GM23338 (cell line): ENCODE measurements at regions not wholly inside any gene's neighbourhood (a gene's known extent, or its start where the extent isn't known, plus 50 kb on each side); places are given as distances from the start of the nearest gene placed in this dataset.

Experiments
- CREB1 ChIP-seq: fragments of 250-450 bp; sonication (Bioruptor Pico); IDR thresholded peaks from 2 replicates; pipeline ENCODE4 v1.5.0; 2020; ENCODE audit warnings: low read depth, mild to moderate bottlenecking, moderate library complexity
- EZH2 ChIP-seq: fragments of 200-600 bp; sonication (generic); IDR thresholded peaks from one replicate; pipeline ENCODE4 v1.8.0; 2017; ENCODE audit warnings: antibody characterized with exemption, mild to moderate bottlenecking, low read depth; ENCODE audit not compliant: unreplicated experiment
- EZH2phosphoT487 ChIP-seq: fragments of 200-600 bp; sonication (generic); IDR thresholded peaks from one replicate; pipeline ENCODE4 v1.8.1; 2018; ENCODE audit warnings: antibody characterized with exemption; ENCODE audit not compliant: unreplicated experiment
- JUNB ChIP-seq: IDR thresholded peaks from one replicate; pipeline ENCODE4 v1.6.1; 2016; ENCODE audit warnings: antibody characterized with exemption; ENCODE audit not compliant: unreplicated experiment
- POLR2AphosphoS5 ChIP-seq: IDR thresholded peaks from 2 replicates; pipeline ENCODE4 v1.6.1; 2016; ENCODE audit warnings: antibody characterized with exemption, low read depth
- STAT1 ChIP-seq: IDR thresholded peaks from one replicate; pipeline ENCODE4 v1.6.1; 2016; ENCODE audit warnings: antibody characterized with exemption; ENCODE audit not compliant: unreplicated experiment
- ZNF331 ChIP-seq: fragments of 250-450 bp; sonication (Bioruptor Pico); IDR thresholded peaks from 2 replicates; pipeline ENCODE4 v1.5.0; 2020; ENCODE audit warnings: low read depth, mild to moderate bottlenecking, moderate library complexity
- TF ChIP-seq, protein P1 (sequence below), 2 experiments: fragments of 200-600 bp in 1 of 2; sonication (generic) in 1 of 2; conservative IDR thresholded peaks; 2 replicates each; pipeline versions ENCODE4 v1.5.1 to v1.6.1; 2016 to 2017; ENCODE audit warnings: antibody characterized with exemption in 2 of 2, low read depth in 2 of 2, mild to moderate bottlenecking in 2 of 2, moderate library complexity in 1 of 2
- TF ChIP-seq, protein P2 (sequence below): IDR thresholded peaks from one replicate; pipeline ENCODE4 v1.6.1; 2018; ENCODE audit warnings: antibody characterized with exemption; ENCODE audit not compliant: unreplicated experiment

DNA sequence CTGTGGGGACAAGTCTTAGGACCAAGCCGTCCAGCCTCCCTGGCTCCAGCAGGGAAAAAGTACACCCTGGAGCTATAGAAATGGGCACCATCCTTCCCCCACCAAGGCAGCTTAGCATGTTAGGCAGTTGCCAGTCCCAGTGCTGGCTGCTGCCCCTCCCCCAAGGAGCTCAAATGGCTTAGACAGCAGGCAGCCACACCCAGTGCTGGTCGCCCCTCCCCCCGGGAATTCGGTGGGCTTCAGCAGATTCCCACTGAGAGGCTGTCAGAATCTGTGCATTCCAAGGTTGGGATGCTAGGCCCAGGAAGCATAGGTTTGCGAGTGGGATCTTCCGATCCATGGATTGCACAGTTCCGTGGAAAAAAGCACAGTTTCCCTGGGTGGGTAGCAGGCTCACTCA lies 105.2 kb upstream of the ITGA1 start:
- TF ChIP-seq, protein P1, sequence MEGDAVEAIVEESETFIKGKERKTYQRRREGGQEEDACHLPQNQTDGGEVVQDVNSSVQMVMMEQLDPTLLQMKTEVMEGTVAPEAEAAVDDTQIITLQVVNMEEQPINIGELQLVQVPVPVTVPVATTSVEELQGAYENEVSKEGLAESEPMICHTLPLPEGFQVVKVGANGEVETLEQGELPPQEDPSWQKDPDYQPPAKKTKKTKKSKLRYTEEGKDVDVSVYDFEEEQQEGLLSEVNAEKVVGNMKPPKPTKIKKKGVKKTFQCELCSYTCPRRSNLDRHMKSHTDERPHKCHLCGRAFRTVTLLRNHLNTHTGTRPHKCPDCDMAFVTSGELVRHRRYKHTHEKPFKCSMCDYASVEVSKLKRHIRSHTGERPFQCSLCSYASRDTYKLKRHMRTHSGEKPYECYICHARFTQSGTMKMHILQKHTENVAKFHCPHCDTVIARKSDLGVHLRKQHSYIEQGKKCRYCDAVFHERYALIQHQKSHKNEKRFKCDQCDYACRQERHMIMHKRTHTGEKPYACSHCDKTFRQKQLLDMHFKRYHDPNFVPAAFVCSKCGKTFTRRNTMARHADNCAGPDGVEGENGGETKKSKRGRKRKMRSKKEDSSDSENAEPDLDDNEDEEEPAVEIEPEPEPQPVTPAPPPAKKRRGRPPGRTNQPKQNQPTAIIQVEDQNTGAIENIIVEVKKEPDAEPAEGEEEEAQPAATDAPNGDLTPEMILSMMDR (conservative IDR thresholded peaks at IDR 0.05; ENCODE audit: low read depth in 2 of 2): no peak
- TF ChIP-seq EZH2 (no peak), POLR2AphosphoS5 (no peak), EZH2phosphoT487 (no peak), CREB1 (CRISPR knock-in tag) (no peak), STAT1 (no peak), ZNF331 (CRISPR knock-in tag) (no peak), JUNB (no peak)
- TF ChIP-seq, protein P2, sequence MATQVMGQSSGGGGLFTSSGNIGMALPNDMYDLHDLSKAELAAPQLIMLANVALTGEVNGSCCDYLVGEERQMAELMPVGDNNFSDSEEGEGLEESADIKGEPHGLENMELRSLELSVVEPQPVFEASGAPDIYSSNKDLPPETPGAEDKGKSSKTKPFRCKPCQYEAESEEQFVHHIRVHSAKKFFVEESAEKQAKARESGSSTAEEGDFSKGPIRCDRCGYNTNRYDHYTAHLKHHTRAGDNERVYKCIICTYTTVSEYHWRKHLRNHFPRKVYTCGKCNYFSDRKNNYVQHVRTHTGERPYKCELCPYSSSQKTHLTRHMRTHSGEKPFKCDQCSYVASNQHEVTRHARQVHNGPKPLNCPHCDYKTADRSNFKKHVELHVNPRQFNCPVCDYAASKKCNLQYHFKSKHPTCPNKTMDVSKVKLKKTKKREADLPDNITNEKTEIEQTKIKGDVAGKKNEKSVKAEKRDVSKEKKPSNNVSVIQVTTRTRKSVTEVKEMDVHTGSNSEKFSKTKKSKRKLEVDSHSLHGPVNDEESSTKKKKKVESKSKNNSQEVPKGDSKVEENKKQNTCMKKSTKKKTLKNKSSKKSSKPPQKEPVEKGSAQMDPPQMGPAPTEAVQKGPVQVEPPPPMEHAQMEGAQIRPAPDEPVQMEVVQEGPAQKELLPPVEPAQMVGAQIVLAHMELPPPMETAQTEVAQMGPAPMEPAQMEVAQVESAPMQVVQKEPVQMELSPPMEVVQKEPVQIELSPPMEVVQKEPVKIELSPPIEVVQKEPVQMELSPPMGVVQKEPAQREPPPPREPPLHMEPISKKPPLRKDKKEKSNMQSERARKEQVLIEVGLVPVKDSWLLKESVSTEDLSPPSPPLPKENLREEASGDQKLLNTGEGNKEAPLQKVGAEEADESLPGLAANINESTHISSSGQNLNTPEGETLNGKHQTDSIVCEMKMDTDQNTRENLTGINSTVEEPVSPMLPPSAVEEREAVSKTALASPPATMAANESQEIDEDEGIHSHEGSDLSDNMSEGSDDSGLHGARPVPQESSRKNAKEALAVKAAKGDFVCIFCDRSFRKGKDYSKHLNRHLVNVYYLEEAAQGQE: no peak
